Naive thymus-derived CD4-positive, alpha-beta T cell (primary cell): ENCODE measurements at regions not wholly inside any gene's neighbourhood (a gene's known extent, or its start where the extent isn't known, plus 50 kb on each side); places are given as distances from the start of the nearest gene placed in this dataset.

ENCODE experiments used
- ATAC-seq: fragments of 150-1000 bp; cut with Tn5 transposase; 2 replicates; pipeline ENCODE4 v1.10.0; 2021; ENCODE audit warnings: mild to moderate bottlenecking, moderate library complexity
- CTCF ChIA-PET: fragments of 350-600 bp; sonication (Branson Sonifier 250); formaldehyde crosslinking; loops from one replicate; lab custom pipeline; 2021; ENCODE audit warnings: antibody characterized with exemption; lab: Charles Lee
- POLR2A ChIA-PET: fragments of 350-600 bp; sonication (Branson Sonifier 250); formaldehyde crosslinking; loops from one replicate; lab custom pipeline; 2021; ENCODE audit warnings: antibody characterized with exemption, inconsistent platforms; lab: Charles Lee
- DNase-seq, 9 donors: peaks; one replicate each; pipeline versions ENCODE4 v3.0.0 to v3.0.0-alpha.2; 2020 to 2022; ENCODE audit warnings: mixed read lengths in 1 of 9
- H3K27ac ChIP-seq: one replicate; pipeline ENCODE4 v1.7.0; 2013; ENCODE audit warnings: mild to moderate bottlenecking, low read depth, low read length, moderate library complexity
- H3K27me3 ChIP-seq, 2 donors: one replicate each; pipeline ENCODE4 v1.7.0; 2013; ENCODE audit warnings: low read length in 2 of 2, mild to moderate bottlenecking in 2 of 2, moderate library complexity in 2 of 2; ENCODE audit not compliant: control insufficient read depth in 2 of 2, insufficient read depth in 2 of 2
- H3K36me3 ChIP-seq, 3 experiments: 1 replicate in 2 of 3; 2 replicates in 1 of 3; pipeline ENCODE4 v1.7.0; 2013; ENCODE audit warnings: low read length in 3 of 3, mild to moderate bottlenecking in 3 of 3, moderate library complexity in 1 of 3; ENCODE audit not compliant: insufficient read depth in 3 of 3, control insufficient read depth in 2 of 3
- H3K4me1 ChIP-seq, 2 donors: one replicate each; pipeline ENCODE4 v1.7.0; 2013; ENCODE audit warnings: low read length in 2 of 2, mild to moderate bottlenecking in 2 of 2, moderate library complexity in 1 of 2; ENCODE audit not compliant: control insufficient read depth in 2 of 2, insufficient read depth in 2 of 2
- H3K4me3 ChIP-seq: 2 replicates; pipeline ENCODE4 v1.7.0; 2013; ENCODE audit warnings: mild to moderate bottlenecking, low read length
- H3K9me3 ChIP-seq, 3 experiments: 1 replicate in 2 of 3; 2 replicates in 1 of 3; pipeline ENCODE4 v1.7.0; 2013; ENCODE audit warnings: low read length in 3 of 3; ENCODE audit not compliant: control insufficient read depth in 2 of 3
- H3K27ac Mint-ChIP-seq, 9 donors: one replicate each; pipeline ENCODE4 v1.8.0; 2020 to 2022; ENCODE audit warnings: mixed read lengths in 9 of 9, mild to moderate bottlenecking in 8 of 9, moderate library complexity in 5 of 9, inconsistent platforms in 2 of 9
- H3K27me3 Mint-ChIP-seq, 5 donors: one replicate each; pipeline ENCODE4 v1.8.0; 2021 to 2022; ENCODE audit warnings: mixed read lengths in 5 of 5, mild to moderate bottlenecking in 1 of 5
- H3K36me3 Mint-ChIP-seq, 5 donors: one replicate each; pipeline ENCODE4 v1.8.0; 2020 to 2022; ENCODE audit warnings: mixed read lengths in 5 of 5, mild to moderate bottlenecking in 3 of 5, inconsistent platforms in 1 of 5
- H3K4me1 Mint-ChIP-seq, 7 donors: one replicate each; pipeline ENCODE4 v1.8.0; 2020 to 2022; ENCODE audit warnings: mixed read lengths in 7 of 7, mild to moderate bottlenecking in 3 of 7, inconsistent platforms in 1 of 7
- H3K4me3 Mint-ChIP-seq, 10 donors: one replicate each; pipeline ENCODE4 v1.8.0; 2020 to 2022; ENCODE audit warnings: mild to moderate bottlenecking in 10 of 10, mixed read lengths in 10 of 10, moderate library complexity in 6 of 10, inconsistent platforms in 2 of 10
- H3K9me3 Mint-ChIP-seq, 11 donors: one replicate each; pipeline ENCODE4 v1.8.0; 2020 to 2022; ENCODE audit warnings: mixed read lengths in 11 of 11, mild to moderate bottlenecking in 4 of 11, inconsistent platforms in 1 of 11, moderate library complexity in 1 of 11
- intact Hi-C, 2 donors: fragments of 100-400 bp; cut with micrococcal nuclease; formaldehyde crosslinking; loops; one replicate each; pipeline ENCODE4 v1.15.1; 2023

DNA sequence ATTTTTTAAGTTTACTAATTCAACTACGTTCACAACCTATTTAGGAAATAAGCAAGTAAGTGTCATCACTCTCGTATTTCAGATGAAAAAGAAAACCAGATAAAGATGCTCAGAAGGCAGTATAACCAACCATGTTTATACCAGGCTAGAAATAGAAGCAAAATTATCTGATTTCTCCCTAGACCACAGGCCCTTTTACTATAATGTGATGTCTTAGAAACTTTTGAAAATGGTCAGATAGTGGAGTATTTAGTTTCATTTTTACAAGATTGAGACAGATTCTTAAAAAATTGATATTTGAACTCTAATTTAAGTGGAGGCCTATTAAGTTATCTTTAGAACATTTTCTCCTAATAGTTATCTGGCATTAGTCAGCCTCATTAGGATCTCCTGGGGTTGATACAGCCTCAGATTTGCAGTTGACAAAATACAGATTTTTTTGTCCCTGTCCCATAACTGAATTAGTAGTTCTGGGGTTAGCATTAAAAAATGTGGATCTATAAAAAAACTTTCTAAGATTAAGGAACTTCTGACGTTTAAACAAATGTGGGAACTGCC lies 818.7 kb upstream of the PCDH9 start:
- DNase-seq (no peak), ATAC-seq (no peak)
- Mint-ChIP-seq H3K9me3 (peaks cover 0 to 10% (median 2%) of the 10 kb centered on the region in 11 donors), H3K4me3 (no peak overlapping the region), H3K27ac (no peak overlapping the region), H3K36me3 (no peaks in the 10 kb centered on the region), H3K27me3 (no peaks in the 10 kb centered on the region), H3K4me1 (no peaks in the 10 kb centered on the region)
- H3K4me3 ChIP-seq = no peak overlapping the region
- no peaks in the 10 kb centered on the region for H3K9me3 ChIP-seq
- no peaks in the 10 kb centered on the region for H3K27me3 ChIP-seq
- H3K27ac ChIP-seq = no peak overlapping the region
- intact Hi-C loops = loop anchor here in 1 of 2 donors (10.0 kb wide), 1 partner anchor 64 kb away; no protein-coding TSS in a partner anchor
- POLR2A ChIA-PET = no interaction called here
- no peaks in the 10 kb centered on the region for H3K4me1 ChIP-seq
- CTCF ChIA-PET = no interaction called here
- H3K36me3 ChIP-seq = no peaks in the 10 kb centered on the region

- H3K4me1 Mint-ChIP-seq = no peaks in the 10 kb centered on the region
- ChIA-PET POLR2A (no interaction called here), CTCF (no interaction called here)
- H3K4me3 Mint-ChIP-seq = no peak overlapping the region
- Histone ChIP-seq H3K27ac (no peak overlapping the region), H3K36me3 (no peaks in the 10 kb centered on the region), H3K4me3 (no peak overlapping the region), H3K9me3 (no peaks in the 10 kb centered on the region), H3K4me1 (no peaks in the 10 kb centered on the region), H3K27me3 (no peaks in the 10 kb centered on the region)
- H3K9me3 Mint-ChIP-seq = peaks cover 1 to 16% (median 4%) of the 10 kb centered on the region in 11 donors
- no peak overlapping the region for H3K27ac Mint-ChIP-seq
- no peaks in the 10 kb centered on the region for H3K27me3 Mint-ChIP-seq
- intact Hi-C loops = loop anchor here in 1 of 2 donors (10.0 kb wide), 1 partner anchor 63 kb away; no protein-coding TSS in a partner anchor
- DNase-seq = no peak
- no peak for ATAC-seq
- H3K36me3 Mint-ChIP-seq = no peaks in the 10 kb centered on the region
These were observed 817.8 kb upstream of the PCDH9 start for GRCh38 chr13:68047889-68048288.

DNA sequence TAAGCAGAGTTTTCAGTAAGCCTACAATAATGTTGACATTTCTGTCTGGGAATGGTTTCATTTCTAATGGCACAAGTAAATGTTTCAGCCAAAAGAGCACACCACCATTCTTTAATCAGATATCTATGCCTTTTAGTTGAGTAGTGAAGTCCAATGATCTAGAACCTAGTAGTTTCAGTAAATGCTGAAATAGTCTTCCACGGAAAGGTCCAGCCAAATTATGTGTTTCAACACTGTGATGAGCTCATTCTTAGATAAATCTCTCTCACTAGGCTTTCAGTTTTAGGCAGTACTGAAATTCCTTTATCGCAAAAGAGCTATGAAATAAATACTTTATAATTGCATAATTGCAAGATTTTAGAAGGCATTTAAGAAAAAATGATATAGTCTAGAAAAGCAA lies 816.8 kb upstream of the PCDH9 start:
- no peak overlapping the region for H3K4me3 Mint-ChIP-seq
- ChIA-PET POLR2A (no interaction called here), CTCF (interaction anchor here (0.6 kb wide), 1 partner anchor 35 kb away, joined by 3 read pairs; no protein-coding TSS in a partner anchor)
- H3K4me1 Mint-ChIP-seq = no peaks in the 10 kb centered on the region
- no peaks in the 10 kb centered on the region for H3K27me3 ChIP-seq
- peaks cover 1 to 11% (median 4%) of the 10 kb centered on the region in 11 donors for H3K9me3 Mint-ChIP-seq
- H3K27ac Mint-ChIP-seq = no peak overlapping the region
- no peaks in the 10 kb centered on the region for H3K4me1 ChIP-seq
- intact Hi-C loops = loop anchor here in 1 of 2 donors (10.0 kb wide), 1 partner anchor 62 kb away; no protein-coding TSS in a partner anchor
- H3K36me3 ChIP-seq = no peaks in the 10 kb centered on the region
- no peak overlapping the region for H3K4me3 ChIP-seq
- H3K36me3 Mint-ChIP-seq = no peaks in the 10 kb centered on the region
- no peaks in the 10 kb centered on the region for H3K9me3 ChIP-seq
- no peak for DNase-seq
- no peak overlapping the region for H3K27ac ChIP-seq
- no peak for ATAC-seq
- H3K27me3 Mint-ChIP-seq = no peaks in the 10 kb centered on the region

DNA sequence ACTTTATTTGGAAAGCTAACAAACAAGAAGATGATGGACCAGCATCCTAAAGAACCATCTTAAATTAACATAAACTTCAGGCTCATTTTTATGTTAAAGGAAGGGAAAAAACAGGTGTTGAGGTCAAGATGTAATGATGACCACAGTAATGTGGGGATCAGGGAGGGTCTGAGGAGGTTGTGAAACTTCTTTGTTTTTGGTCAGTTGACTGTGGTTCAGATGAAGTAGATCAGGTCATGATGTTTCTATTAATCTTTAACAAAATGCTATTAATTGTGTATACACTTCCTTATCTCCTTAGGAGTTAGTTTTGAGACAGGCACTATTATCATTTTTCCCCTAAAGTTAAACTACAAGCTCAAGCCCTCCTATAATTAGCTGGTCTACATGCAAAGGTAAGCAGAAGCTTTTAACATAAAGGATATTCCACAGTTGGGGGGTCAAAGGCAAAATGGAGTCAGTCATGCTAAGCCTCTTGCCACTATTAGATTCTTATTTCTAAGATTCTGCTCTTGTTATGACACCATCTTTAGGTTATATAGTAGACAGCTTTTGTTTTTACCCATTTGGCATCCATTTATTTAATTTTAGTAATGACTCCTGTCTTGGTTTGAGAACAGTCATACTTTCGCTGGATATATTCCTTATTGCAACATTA lies 800.1 kb upstream of the PCDH9 start:
- no peaks in the 10 kb centered on the region for H3K4me1 Mint-ChIP-seq
- intact Hi-C loops = no loop called here
- Histone ChIP-seq H3K4me1 (no peaks in the 10 kb centered on the region), H3K9me3 (no peaks in the 10 kb centered on the region), H3K36me3 (no peaks in the 10 kb centered on the region), H3K4me3 (no peak overlapping the region), H3K27me3 (no peaks in the 10 kb centered on the region), H3K27ac (no peak overlapping the region)
- POLR2A ChIA-PET = no interaction called here
- H3K27ac Mint-ChIP-seq = no peak overlapping the region
- H3K4me3 Mint-ChIP-seq = no peak overlapping the region
- H3K27me3 Mint-ChIP-seq = no peaks in the 10 kb centered on the region
- peaks cover 0 to 17% (median 5%) of the 10 kb centered on the region in 11 donors for H3K9me3 Mint-ChIP-seq
- no peak for ATAC-seq
- no peak for DNase-seq
- CTCF ChIA-PET = no interaction called here
- H3K36me3 Mint-ChIP-seq = no peaks in the 10 kb centered on the region

GRCh38 chr13:68028701-68029100 lies 798.6 kb upstream of the PCDH9 start:
- ChIA-PET CTCF (no interaction called here), POLR2A (no interaction called here)
- Histone ChIP-seq H3K36me3 (no peaks in the 10 kb centered on the region), H3K4me3 (no peak overlapping the region), H3K9me3 (no peaks in the 10 kb centered on the region), H3K27me3 (no peaks in the 10 kb centered on the region), H3K27ac (no peak overlapping the region), H3K4me1 (no peaks in the 10 kb centered on the region)
- ATAC-seq (no peak), DNase-seq (no peak)
- Mint-ChIP-seq H3K27ac (no peak overlapping the region), H3K4me3 (no peak overlapping the region), H3K9me3 (peaks cover 0 to 17% (median 7%) of the 10 kb centered on the region in 11 donors), H3K4me1 (no peaks in the 10 kb centered on the region), H3K36me3 (no peaks in the 10 kb centered on the region), H3K27me3 (no peaks in the 10 kb centered on the region)
- intact Hi-C loops = no loop called here

DNA sequence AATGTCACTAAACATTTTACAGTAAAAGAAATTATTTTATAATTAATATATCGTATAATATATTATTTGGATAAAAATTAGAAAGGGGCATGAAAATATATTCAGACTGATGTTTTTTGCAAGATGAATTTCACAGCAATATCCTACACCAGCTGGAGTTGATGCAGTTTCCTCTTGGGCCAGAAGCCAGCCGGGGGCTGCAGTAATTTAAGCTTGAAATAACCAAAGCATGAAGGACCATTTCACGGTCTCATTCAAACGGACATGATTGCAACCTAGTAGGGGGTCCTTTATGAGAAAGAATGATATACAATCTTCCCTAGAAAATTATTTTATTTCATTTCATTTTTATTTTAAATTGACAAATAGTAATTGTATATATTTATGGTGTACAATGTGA lies 797.2 kb upstream of the PCDH9 start:
- DNase-seq (no peak), ATAC-seq (no peak)
- Mint-ChIP-seq H3K36me3 (no peaks in the 10 kb centered on the region), H3K27ac (no peak overlapping the region), H3K4me1 (no peaks in the 10 kb centered on the region), H3K4me3 (no peak overlapping the region), H3K27me3 (no peaks in the 10 kb centered on the region), H3K9me3 (peaks cover 0 to 14% (median 7%) of the 10 kb centered on the region in 11 donors)
- H3K27me3 ChIP-seq = no peaks in the 10 kb centered on the region
- POLR2A ChIA-PET = no interaction called here
- CTCF ChIA-PET = no interaction called here
- no peak overlapping the region for H3K4me3 ChIP-seq
- H3K4me1 ChIP-seq = no peaks in the 10 kb centered on the region
- H3K9me3 ChIP-seq = no peaks in the 10 kb centered on the region
- intact Hi-C loops = no loop called here
- H3K36me3 ChIP-seq = no peaks in the 10 kb centered on the region
- H3K27ac ChIP-seq = no peak overlapping the region

DNA sequence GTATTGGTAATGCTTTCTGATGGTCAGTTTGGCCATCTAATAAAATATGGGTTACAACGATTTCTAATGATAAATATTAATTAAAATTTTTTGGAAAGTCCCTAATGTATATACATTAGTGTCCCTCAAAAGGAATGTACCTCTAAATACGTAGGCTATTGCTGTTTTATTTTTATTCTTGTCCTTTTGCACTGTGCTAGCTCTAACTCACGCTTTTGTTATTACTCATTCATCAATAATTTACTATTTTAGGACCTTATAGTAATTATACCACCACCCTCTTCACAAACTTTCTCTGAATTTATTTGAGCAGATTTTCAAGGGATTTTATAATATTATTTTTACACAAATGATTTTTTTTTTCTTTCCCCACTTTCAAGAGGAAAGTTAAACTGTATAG lies 795.9 kb upstream of the PCDH9 start:
- H3K9me3 ChIP-seq = no peaks in the 10 kb centered on the region
- no peak overlapping the region for H3K4me3 ChIP-seq
- ChIA-PET POLR2A (no interaction called here), CTCF (no interaction called here)
- Mint-ChIP-seq H3K4me1 (no peaks in the 10 kb centered on the region), H3K4me3 (no peak overlapping the region), H3K27ac (no peak overlapping the region), H3K36me3 (no peaks in the 10 kb centered on the region), H3K27me3 (no peaks in the 10 kb centered on the region), H3K9me3 (peaks cover 0 to 14% (median 8%) of the 10 kb centered on the region in 11 donors)
- no peaks in the 10 kb centered on the region for H3K27me3 ChIP-seq
- intact Hi-C loops = no loop called here
- H3K4me1 ChIP-seq = no peaks in the 10 kb centered on the region
- no peaks in the 10 kb centered on the region for H3K36me3 ChIP-seq
- no peak overlapping the region for H3K27ac ChIP-seq
- DNase-seq (no peak), ATAC-seq (no peak)
